ENCODE measurements at regions not wholly inside any gene's neighbourhood (a gene's known extent, or its start where the extent isn't known, plus 50 kb on each side); places are given as distances from the start of the nearest gene placed in this dataset.

DNA sequence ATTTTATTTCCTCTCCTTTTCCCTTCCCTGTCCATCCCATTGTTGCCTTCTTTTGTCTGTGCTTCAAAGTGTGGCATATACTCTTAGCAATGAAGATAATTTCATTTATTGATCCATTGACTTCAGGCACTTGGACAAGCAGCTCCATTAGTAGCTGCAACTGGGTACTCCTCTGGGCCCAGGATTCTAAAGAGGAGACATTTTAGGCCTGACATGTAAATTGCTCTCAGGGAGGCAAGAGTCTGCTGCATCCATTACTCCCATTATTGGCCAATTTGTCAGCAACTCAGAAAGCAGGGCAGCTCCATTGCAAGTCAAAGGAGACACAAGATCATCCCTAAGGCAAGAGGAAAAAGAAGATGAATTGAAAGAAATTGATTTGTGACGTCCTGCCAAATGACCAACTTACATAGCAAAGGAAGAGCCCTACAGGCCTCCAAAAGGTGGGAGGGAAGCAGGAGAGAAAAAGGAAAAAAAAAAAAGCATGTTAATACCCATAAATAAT is 1094.1 kb upstream of the FLRT2 start:
- ChIA-PET POLR2A (no interaction called here), CTCF (no interaction called here)
- Histone ChIP-seq H3K9me3 (no peaks in the 10 kb centered on the region), H3K4me3 (no peak overlapping the region), H3K4me1 (no peaks in the 10 kb centered on the region), H3K4me2 (no peak overlapping the region), H3K27ac (no peak overlapping the region)
- DNase-seq (ENCODE audit: low read depth in 1 of 2, low spot score in 1 of 2), result no peak
- no peak for ATAC-seq
- TF ChIP-seq NFE2L2 (conservative IDR thresholded peaks at IDR 0.05; ENCODE audit: low read length) (no peak), KDM1A (IDR thresholded peaks at IDR 0.05; ENCODE audit: low read depth) (no peak), RARB (CRISPR knock-in tag; IDR thresholded peaks at IDR 0.05) (no peak), MAFK (IDR thresholded peaks at IDR 0.05; ENCODE audit: partially characterized antibody) (no peak), ZC3H11A (IDR thresholded peaks at IDR 0.05) (no peak), RNF2 (IDR thresholded peaks at IDR 0.05; ENCODE audit: borderline replicate concordance, low read depth) (no peak), ZNF302 (CRISPR knock-in tag; IDR thresholded peaks at IDR 0.05) (no peak), HDAC2 (IDR thresholded peaks at IDR 0.05) (no peak), HOXB5 (CRISPR knock-in tag; IDR thresholded peaks at IDR 0.05) (no peak), MYC (IDR thresholded peaks at IDR 0.05; ENCODE audit: borderline replicate concordance, low read length) (no peak)
- TF ChIP-seq, protein P1, sequence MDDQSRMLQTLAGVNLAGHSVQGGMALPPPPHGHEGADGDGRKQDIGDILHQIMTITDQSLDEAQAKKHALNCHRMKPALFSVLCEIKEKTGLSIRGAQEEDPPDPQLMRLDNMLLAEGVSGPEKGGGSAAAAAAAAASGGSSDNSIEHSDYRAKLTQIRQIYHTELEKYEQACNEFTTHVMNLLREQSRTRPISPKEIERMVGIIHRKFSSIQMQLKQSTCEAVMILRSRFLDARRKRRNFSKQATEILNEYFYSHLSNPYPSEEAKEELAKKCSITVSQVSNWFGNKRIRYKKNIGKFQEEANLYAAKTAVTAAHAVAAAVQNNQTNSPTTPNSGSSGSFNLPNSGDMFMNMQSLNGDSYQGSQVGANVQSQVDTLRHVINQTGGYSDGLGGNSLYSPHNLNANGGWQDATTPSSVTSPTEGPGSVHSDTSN (IDR thresholded peaks at IDR 0.05), result no peak
- TF ChIP-seq, protein P2, sequence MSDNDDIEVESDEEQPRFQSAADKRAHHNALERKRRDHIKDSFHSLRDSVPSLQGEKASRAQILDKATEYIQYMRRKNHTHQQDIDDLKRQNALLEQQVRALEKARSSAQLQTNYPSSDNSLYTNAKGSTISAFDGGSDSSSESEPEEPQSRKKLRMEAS (IDR thresholded peaks at IDR 0.05), result no peak
- no peak for FAIRE-seq
- WGBS (ENCODE audit: missing lambda C conversion rate), result 12% methylated on average over 1 of the region's 1 CpG

DNA sequence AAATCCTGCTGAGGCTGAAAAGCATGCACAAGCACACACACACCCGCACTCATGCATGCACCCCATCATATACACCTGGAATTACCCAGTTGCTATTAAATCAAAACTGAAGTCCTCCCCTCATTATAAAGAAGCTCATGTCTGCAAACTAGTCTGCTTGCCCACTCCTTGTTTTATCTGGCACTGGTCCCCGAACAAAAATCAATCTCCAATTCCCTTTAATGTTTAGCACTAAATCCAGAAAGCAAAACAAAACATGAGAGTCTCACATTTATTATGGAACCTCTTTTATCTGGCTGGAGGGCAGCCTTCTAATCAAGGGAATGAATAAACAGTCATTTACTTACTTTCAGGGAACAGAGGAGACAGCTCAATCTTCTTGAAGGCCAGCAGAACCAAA is 1093.4 kb upstream of the FLRT2 start:
- ATAC-seq, result no peak
- WGBS (ENCODE audit: missing lambda C conversion rate), result 4% methylated on average over 2 of the region's 2 CpGs
- DNase-seq (ENCODE audit: low read depth in 1 of 2, low spot score in 1 of 2), result no peak
- TF ChIP-seq NPAS2 (CRISPR knock-in tag; IDR thresholded peaks at IDR 0.05; ENCODE audit: borderline replicate concordance), result no peak
- no peak for TF ChIP-seq POLR2AphosphoS2 (conservative IDR thresholded peaks at IDR 0.05; ENCODE audit: low read length)
- TF ChIP-seq ESRRA (IDR thresholded peaks at IDR 0.05; ENCODE audit: borderline replicate concordance, low read length), result no peak
- no peak for TF ChIP-seq CBX8 (IDR thresholded peaks at IDR 0.05)
- no peak for TF ChIP-seq KDM5A (IDR thresholded peaks at IDR 0.05)
- TF ChIP-seq POLR2A (IDR thresholded peaks at IDR 0.05; ENCODE audit: low read length), result no peak
- no peak for TF ChIP-seq MAFK (IDR thresholded peaks at IDR 0.05; ENCODE audit: partially characterized antibody)
- TF ChIP-seq HEYL (CRISPR knock-in tag; IDR thresholded peaks at IDR 0.05), result no peak
- TF ChIP-seq MYC (IDR thresholded peaks at IDR 0.05; ENCODE audit: borderline replicate concordance, low read length), result no peak
- no peak for TF ChIP-seq ZFP36 (IDR thresholded peaks at IDR 0.05; ENCODE audit: borderline replicate concordance, partially characterized antibody)
- TF ChIP-seq, protein P3, sequence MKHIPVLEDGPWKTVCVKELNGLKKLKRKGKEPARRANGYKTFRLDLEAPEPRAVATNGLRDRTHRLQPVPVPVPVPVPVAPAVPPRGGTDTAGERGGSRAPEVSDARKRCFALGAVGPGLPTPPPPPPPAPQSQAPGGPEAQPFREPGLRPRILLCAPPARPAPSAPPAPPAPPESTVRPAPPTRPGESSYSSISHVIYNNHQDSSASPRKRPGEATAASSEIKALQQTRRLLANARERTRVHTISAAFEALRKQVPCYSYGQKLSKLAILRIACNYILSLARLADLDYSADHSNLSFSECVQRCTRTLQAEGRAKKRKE (CRISPR knock-in tag; IDR thresholded peaks at IDR 0.05; ENCODE audit: low read depth), result no peak
- TF ChIP-seq ZC3H11A (IDR thresholded peaks at IDR 0.05), result no peak
- TF ChIP-seq RCOR1 (IDR thresholded peaks at IDR 0.05; ENCODE audit: low read depth, low read length), result no peak
- TF ChIP-seq, protein P4, sequence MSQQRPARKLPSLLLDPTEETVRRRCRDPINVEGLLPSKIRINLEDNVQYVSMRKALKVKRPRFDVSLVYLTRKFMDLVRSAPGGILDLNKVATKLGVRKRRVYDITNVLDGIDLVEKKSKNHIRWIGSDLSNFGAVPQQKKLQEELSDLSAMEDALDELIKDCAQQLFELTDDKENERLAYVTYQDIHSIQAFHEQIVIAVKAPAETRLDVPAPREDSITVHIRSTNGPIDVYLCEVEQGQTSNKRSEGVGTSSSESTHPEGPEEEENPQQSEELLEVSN (IDR thresholded peaks at IDR 0.05; ENCODE audit: borderline replicate concordance, low read depth), result no peak
- no peak for TF ChIP-seq EHMT2 (IDR thresholded peaks at IDR 0.05; ENCODE audit: low read depth)
- no peak overlapping the region for H3K4me3 ChIP-seq
- H3K9me3 ChIP-seq, result no peaks in the 10 kb centered on the region
- POLR2A ChIA-PET, result no interaction called here
- FAIRE-seq, result no peak
- H3K27ac ChIP-seq, result no peak overlapping the region
- CTCF ChIA-PET, result no interaction called here
- H3K4me2 ChIP-seq, result no peak overlapping the region
- H3K4me1 ChIP-seq, result no peaks in the 10 kb centered on the region

DNA sequence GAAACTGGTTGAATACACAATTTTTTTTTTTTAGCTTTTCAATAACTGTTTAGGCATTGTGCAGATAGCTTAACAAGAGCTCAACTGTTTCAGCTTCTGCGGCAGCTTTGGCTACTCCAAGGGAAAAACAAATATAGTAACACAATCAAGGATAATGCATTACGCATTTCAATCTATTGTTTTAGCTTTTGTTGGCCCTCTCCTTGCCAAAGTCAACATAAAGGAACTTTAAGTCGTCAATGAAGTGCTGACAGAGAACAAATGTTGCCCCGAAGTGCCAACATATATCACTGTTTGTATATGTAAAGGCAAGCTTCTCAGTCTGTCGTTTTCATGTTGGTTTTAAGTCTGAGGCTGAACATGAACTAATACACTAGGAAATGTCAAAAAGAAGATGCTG is 1087.4 kb upstream of the FLRT2 start:
- H3K27ac ChIP-seq, result no peak overlapping the region
- no peaks in the 10 kb centered on the region for H3K4me1 ChIP-seq
- no peak overlapping the region for H3K4me3 ChIP-seq
- CTCF ChIA-PET, result no interaction called here
- WGBS (ENCODE audit: missing lambda C conversion rate), result 5% methylated on average over 5 of the region's 5 CpGs
- ATAC-seq (no peak), FAIRE-seq (no peak), DNase-seq (ENCODE audit: low read depth in 1 of 2, low spot score in 1 of 2) (no peak)
- H3K4me2 ChIP-seq, result no peak overlapping the region
- POLR2A ChIA-PET, result no interaction called here
- H3K9me3 ChIP-seq, result no peaks in the 10 kb centered on the region
- TF ChIP-seq ESRRA (IDR thresholded peaks at IDR 0.05; ENCODE audit: borderline replicate concordance, low read length), result no peak
- TF ChIP-seq RFX5 (IDR thresholded peaks at IDR 0.05), result no peak
- no peak for TF ChIP-seq CBX8 (IDR thresholded peaks at IDR 0.05)
- TF ChIP-seq, protein P5, sequence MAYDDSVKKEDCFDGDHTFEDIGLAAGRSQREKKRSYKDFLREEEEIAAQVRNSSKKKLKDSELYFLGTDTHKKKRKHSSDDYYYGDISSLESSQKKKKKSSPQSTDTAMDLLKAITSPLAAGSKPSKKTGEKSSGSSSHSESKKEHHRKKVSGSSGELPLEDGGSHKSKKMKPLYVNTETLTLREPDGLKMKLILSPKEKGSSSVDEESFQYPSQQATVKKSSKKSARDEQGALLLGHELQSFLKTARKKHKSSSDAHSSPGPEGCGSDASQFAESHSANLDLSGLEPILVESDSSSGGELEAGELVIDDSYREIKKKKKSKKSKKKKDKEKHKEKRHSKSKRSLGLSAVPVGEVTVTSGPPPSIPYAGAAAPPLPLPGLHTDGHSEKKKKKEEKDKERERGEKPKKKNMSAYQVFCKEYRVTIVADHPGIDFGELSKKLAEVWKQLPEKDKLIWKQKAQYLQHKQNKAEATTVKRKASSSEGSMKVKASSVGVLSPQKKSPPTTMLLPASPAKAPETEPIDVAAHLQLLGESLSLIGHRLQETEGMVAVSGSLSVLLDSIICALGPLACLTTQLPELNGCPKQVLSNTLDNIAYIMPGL (CRISPR knock-in tag; IDR thresholded peaks at IDR 0.05; ENCODE audit: borderline replicate concordance), result no peak
- TF ChIP-seq, protein P6, sequence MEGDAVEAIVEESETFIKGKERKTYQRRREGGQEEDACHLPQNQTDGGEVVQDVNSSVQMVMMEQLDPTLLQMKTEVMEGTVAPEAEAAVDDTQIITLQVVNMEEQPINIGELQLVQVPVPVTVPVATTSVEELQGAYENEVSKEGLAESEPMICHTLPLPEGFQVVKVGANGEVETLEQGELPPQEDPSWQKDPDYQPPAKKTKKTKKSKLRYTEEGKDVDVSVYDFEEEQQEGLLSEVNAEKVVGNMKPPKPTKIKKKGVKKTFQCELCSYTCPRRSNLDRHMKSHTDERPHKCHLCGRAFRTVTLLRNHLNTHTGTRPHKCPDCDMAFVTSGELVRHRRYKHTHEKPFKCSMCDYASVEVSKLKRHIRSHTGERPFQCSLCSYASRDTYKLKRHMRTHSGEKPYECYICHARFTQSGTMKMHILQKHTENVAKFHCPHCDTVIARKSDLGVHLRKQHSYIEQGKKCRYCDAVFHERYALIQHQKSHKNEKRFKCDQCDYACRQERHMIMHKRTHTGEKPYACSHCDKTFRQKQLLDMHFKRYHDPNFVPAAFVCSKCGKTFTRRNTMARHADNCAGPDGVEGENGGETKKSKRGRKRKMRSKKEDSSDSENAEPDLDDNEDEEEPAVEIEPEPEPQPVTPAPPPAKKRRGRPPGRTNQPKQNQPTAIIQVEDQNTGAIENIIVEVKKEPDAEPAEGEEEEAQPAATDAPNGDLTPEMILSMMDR (IDR thresholded peaks at IDR 0.05), result no peak
- TF ChIP-seq RNF2 (IDR thresholded peaks at IDR 0.05; ENCODE audit: borderline replicate concordance, low read depth), result no peak
- no peak for TF ChIP-seq SREBF2 (IDR thresholded peaks at IDR 0.05)
- no peak for TF ChIP-seq MAZ (IDR thresholded peaks at IDR 0.05; ENCODE audit: borderline replicate concordance, low read depth, low read length)
- no peak for TF ChIP-seq FOXS1 (CRISPR knock-in tag; IDR thresholded peaks at IDR 0.05)
